ENCODE measurements at regions not wholly inside any gene's neighbourhood (a gene's known extent, or its start where the extent isn't known, plus 50 kb on each side); places are given as distances from the start of the nearest gene placed in this dataset.

GRCh38 chr7:145020454-145020853 lies 184.6 kb upstream of the TPK1 start:
- TF ChIP-seq CTCF (IDR thresholded peaks at IDR 0.05) (no peak), POLR2AphosphoS5 (IDR thresholded peaks at IDR 0.05) (no peak)

Measured in breast epithelium (tissue), 3 donors.